ENCODE measurements at regions not wholly inside any gene's neighbourhood (a gene's known extent, or its start where the extent isn't known, plus 50 kb on each side); places are given as distances from the start of the nearest gene placed in this dataset.

GRCh38 chr4:11271263-11271662, 157.4 kb downstream of the HS3ST1 start:
- no peak for DNase-seq (ENCODE audit: low read depth in 3 of 3, low spot score in 2 of 3)

- no peak for DNase-seq (ENCODE audit: low read depth in 3 of 3, low spot score in 2 of 3)
Measured at GRCh38 chr4:11268149-11268548, 160.5 kb downstream of the HS3ST1 start.

GRCh38 chr4:11264841-11265240, 163.9 kb downstream of the HS3ST1 start:
- DNase-seq (ENCODE audit: low read depth in 3 of 3, low spot score in 2 of 3) = no peak

- no peak for DNase-seq (ENCODE audit: low read depth in 3 of 3, low spot score in 2 of 3)
Measured at GRCh38 chr4:11264346-11264745, 164.3 kb downstream of the HS3ST1 start.

GRCh38 chr4:11263208-11263607, 165.5 kb downstream of the HS3ST1 start:
- DNase-seq (ENCODE audit: low read depth in 3 of 3, low spot score in 2 of 3) = no peak

GRCh38 chr4:11261066-11261850, 167.4 kb downstream of the HS3ST1 start:
- DNase-seq (ENCODE audit: low read depth in 3 of 3, low spot score in 2 of 3) = no peak

- DNase-seq (ENCODE audit: low read depth in 3 of 3, low spot score in 2 of 3) = no peak
Measured at GRCh38 chr4:11259837-11260236, 168.9 kb downstream of the HS3ST1 start.

- DNase-seq (ENCODE audit: low read depth in 3 of 3, low spot score in 2 of 3) = no peak
Measured at GRCh38 chr4:11252149-11252548, 176.5 kb downstream of the HS3ST1 start.

GRCh38 chr4:11250510-11250909, 178.2 kb downstream of the HS3ST1 start:
- DNase-seq (ENCODE audit: low read depth in 3 of 3, low spot score in 2 of 3) = no peak

- peak; percentile 15 to 47 (median 24) for DNase-seq (ENCODE audit: low read depth in 3 of 3, low spot score in 2 of 3)
Measured at GRCh38 chr4:11232015-11232414, 196.7 kb downstream of the HS3ST1 start.

GRCh38 chr4:11230866-11231265, 197.8 kb downstream of the HS3ST1 start:
- DNase-seq (ENCODE audit: low read depth in 3 of 3, low spot score in 2 of 3) = no peak

GRCh38 chr4:11228530-11228929, 200.2 kb downstream of the HS3ST1 start:
- no peak for DNase-seq (ENCODE audit: low read depth in 3 of 3, low spot score in 2 of 3)

GRCh38 chr4:11223311-11223710, 205.4 kb downstream of the HS3ST1 start:
- peak in 2 of 3 donors; percentile 15 to 46 for DNase-seq (ENCODE audit: low read depth in 3 of 3, low spot score in 2 of 3)

- DNase-seq (ENCODE audit: low read depth in 3 of 3, low spot score in 2 of 3) = no peak
Measured at GRCh38 chr4:11218692-11219091, 210.0 kb downstream of the HS3ST1 start.

- DNase-seq (ENCODE audit: low read depth in 3 of 3, low spot score in 2 of 3) = no peak
Measured at GRCh38 chr4:11216520-11216919, 212.2 kb downstream of the HS3ST1 start.

GRCh38 chr4:11214281-11214680, 214.4 kb downstream of the HS3ST1 start:
- DNase-seq (ENCODE audit: low read depth in 3 of 3, low spot score in 2 of 3) = no peak

GRCh38 chr4:11209826-11210225, 218.9 kb downstream of the HS3ST1 start:
- no peak for DNase-seq (ENCODE audit: low read depth in 3 of 3, low spot score in 2 of 3)

- no peak for DNase-seq (ENCODE audit: low read depth in 3 of 3, low spot score in 2 of 3)
Measured at GRCh38 chr4:11201256-11201655, 227.4 kb downstream of the HS3ST1 start.

- DNase-seq (ENCODE audit: low read depth in 3 of 3, low spot score in 2 of 3) = no peak
Measured at GRCh38 chr4:11198516-11199305, 230.0 kb downstream of the HS3ST1 start.

- no peak for DNase-seq (ENCODE audit: low read depth in 3 of 3, low spot score in 2 of 3)
Measured at GRCh38 chr4:11197631-11198341, 230.9 kb downstream of the HS3ST1 start.

- no peak for DNase-seq (ENCODE audit: low read depth in 3 of 3, low spot score in 2 of 3)
Measured at GRCh38 chr4:11196927-11197522, 231.7 kb downstream of the HS3ST1 start.

All from right renal cortex interstitium (tissue), 3 donors.